HFFc6 (cell line): ENCODE measurements at regions not wholly inside any gene's neighbourhood (a gene's known extent, or its start where the extent isn't known, plus 50 kb on each side); places are given as distances from the start of the nearest gene placed in this dataset.

Experiments used
- DNase-seq: peaks from one replicate; pipeline ENCODE4 v3.0.0-alpha.2; 2018
- H3K27ac Mint-ChIP-seq: 2 replicates; pipeline ENCODE4 v1.8.0; 2020; ENCODE audit warnings: mild to moderate bottlenecking, mixed read lengths
- H3K27me3 Mint-ChIP-seq: 2 replicates; pipeline ENCODE4 v1.8.0; 2021; ENCODE audit warnings: mild to moderate bottlenecking, moderate library complexity, mixed read lengths; ENCODE audit not compliant: insufficient read depth
- H3K36me3 Mint-ChIP-seq: 2 replicates; pipeline ENCODE4 v1.8.0; 2021; ENCODE audit warnings: low read depth, mixed read lengths
- H3K4me1 Mint-ChIP-seq: 2 replicates; pipeline ENCODE4 v1.8.0; 2020; ENCODE audit warnings: low read depth, mixed read lengths
- H3K4me3 Mint-ChIP-seq: 2 replicates; pipeline ENCODE4 v1.8.0; 2020; ENCODE audit warnings: mild to moderate bottlenecking, moderate library complexity, mixed read lengths
- H3K9me3 Mint-ChIP-seq: 2 replicates; pipeline ENCODE4 v1.8.0; 2020; ENCODE audit warnings: mild to moderate bottlenecking, mixed read lengths
- CTCF ChIP-seq: fragments of 200-600 bp; sonication (generic); IDR thresholded peaks from 2 replicates; pipeline ENCODE4 v1.5.0; 2021; ENCODE audit warnings: antibody characterized with exemption, mild to moderate bottlenecking

- Mint-ChIP-seq H3K27me3 (no peaks in the 10 kb centered on the region), H3K4me3 (no peak overlapping the region), H3K27ac (no peak overlapping the region), H3K4me1 (no peaks in the 10 kb centered on the region), H3K9me3 (no peaks in the 10 kb centered on the region), H3K36me3 (no peaks in the 10 kb centered on the region)
- TF ChIP-seq CTCF: no peak
- DNase-seq: no peak
These were observed 53.2 kb upstream of the TFEC start for GRCh38 chr7:116083796-116084195.

GRCh38 chr7:116086547-116087045, 56.0 kb upstream of the TFEC start:
- DNase-seq: no peak
- no peaks in the 10 kb centered on the region for H3K27me3 Mint-ChIP-seq
- no peak for TF ChIP-seq CTCF
- H3K36me3 Mint-ChIP-seq: peaks cover 5% of the 10 kb centered on the region
- peaks cover 6% of the 10 kb centered on the region; the same call in 1 of the 2 replicates for H3K4me1 Mint-ChIP-seq
- no peak overlapping the region for H3K4me3 Mint-ChIP-seq
- no peaks in the 10 kb centered on the region for H3K9me3 Mint-ChIP-seq
- no peak overlapping the region for H3K27ac Mint-ChIP-seq

DNA sequence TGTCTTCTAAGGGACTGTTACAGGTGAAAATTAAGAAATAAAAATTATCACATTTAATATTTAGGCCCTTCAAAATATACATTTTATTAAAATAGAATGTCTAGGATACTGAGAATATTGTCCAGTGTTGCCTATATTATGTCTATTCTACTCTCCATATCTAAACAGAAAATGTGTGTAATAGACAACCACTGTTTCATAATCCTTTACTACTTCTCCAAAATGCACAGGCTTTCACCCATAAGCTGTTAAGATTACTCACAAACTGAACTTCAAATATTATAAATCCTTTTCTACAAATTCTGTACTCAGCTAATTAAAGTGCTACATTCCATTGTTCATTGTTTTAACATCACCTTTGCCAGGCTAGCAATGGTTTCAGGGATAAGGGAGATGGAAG, 56.7 kb upstream of the TFEC start:
- H3K4me3 Mint-ChIP-seq: no peak overlapping the region
- peaks cover 5% of the 10 kb centered on the region for H3K36me3 Mint-ChIP-seq
- H3K27ac Mint-ChIP-seq: no peak overlapping the region
- no peak for TF ChIP-seq CTCF
- H3K27me3 Mint-ChIP-seq: no peaks in the 10 kb centered on the region
- DNase-seq: no peak
- H3K4me1 Mint-ChIP-seq: peaks cover 11% of the 10 kb centered on the region; the same call in 1 of the 2 replicates
- H3K9me3 Mint-ChIP-seq: no peaks in the 10 kb centered on the region

GRCh38 chr7:116087984-116088383, 57.4 kb upstream of the TFEC start:
- Mint-ChIP-seq H3K4me1 (peaks cover 11% of the 10 kb centered on the region; the same call in 1 of the 2 replicates), H3K4me3 (no peak overlapping the region), H3K27me3 (no peaks in the 10 kb centered on the region), H3K36me3 (peaks cover 5% of the 10 kb centered on the region), H3K9me3 (no peaks in the 10 kb centered on the region), H3K27ac (no peak overlapping the region)
- TF ChIP-seq CTCF: no peak
- DNase-seq: no peak

DNA sequence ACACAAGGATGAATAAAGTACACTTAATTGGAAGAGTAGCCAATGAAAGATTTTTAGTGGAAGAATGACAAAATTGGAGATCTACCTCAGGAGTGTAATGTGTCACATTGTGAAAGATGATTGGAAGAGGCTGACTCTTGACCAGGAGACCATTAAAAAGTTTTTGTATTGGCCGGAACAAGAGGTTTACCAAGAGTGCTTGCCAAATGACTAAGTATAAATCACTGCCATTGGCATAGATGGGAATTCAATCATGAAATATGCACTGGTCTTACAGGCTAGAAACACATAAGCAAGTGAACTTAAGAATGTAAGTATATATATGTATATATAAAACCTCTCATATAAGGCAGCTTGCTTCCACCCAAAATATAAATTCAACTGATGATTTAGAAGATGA, 58.7 kb upstream of the TFEC start:
- peaks cover 5% of the 10 kb centered on the region for H3K36me3 Mint-ChIP-seq
- no peak for DNase-seq
- H3K27me3 Mint-ChIP-seq: no peaks in the 10 kb centered on the region
- peaks cover 11% of the 10 kb centered on the region; the same call in 1 of the 2 replicates for H3K4me1 Mint-ChIP-seq
- H3K9me3 Mint-ChIP-seq: no peaks in the 10 kb centered on the region
- no peak overlapping the region for H3K27ac Mint-ChIP-seq
- no peak for TF ChIP-seq CTCF
- H3K4me3 Mint-ChIP-seq: no peak overlapping the region
